Liver (tissue), 3 donors: ENCODE measurements at regions not wholly inside any gene's neighbourhood (a gene's known extent, or its start where the extent isn't known, plus 50 kb on each side); places are given as distances from the start of the nearest gene placed in this dataset.

Experiments used
- GABPA ChIP-seq, 2 donors: IDR thresholded peaks in 1 of 2; conservative IDR thresholded peaks in 1 of 2; 2 replicates each; pipeline ENCODE4 v1.6.1; 2016; ENCODE audit warnings: antibody characterized with exemption in 2 of 2, mild to moderate bottlenecking in 1 of 2, moderate library complexity in 1 of 2
- JUND ChIP-seq, 2 donors: IDR thresholded peaks; 2 replicates each; pipeline ENCODE4 v1.6.1; 2016; ENCODE audit warnings: antibody characterized with exemption in 2 of 2
- RAD21 ChIP-seq, 2 donors: IDR thresholded peaks; 2 replicates each; pipeline ENCODE4 v1.6.1; 2016; ENCODE audit warnings: antibody characterized with exemption in 2 of 2, mild to moderate bottlenecking in 2 of 2
- RXRA ChIP-seq, 2 donors: IDR thresholded peaks; 2 replicates each; pipeline ENCODE4 v1.6.1; 2017 to 2018; ENCODE audit warnings: antibody characterized with exemption in 2 of 2, mild to moderate bottlenecking in 1 of 2
- SP1 ChIP-seq: IDR thresholded peaks from 2 replicates; pipeline ENCODE4 v1.6.1; 2018; ENCODE audit warnings: antibody characterized with exemption, mild to moderate bottlenecking
- TAF1 ChIP-seq: conservative IDR thresholded peaks from 2 replicates; pipeline ENCODE4 v1.6.1; 2016; ENCODE audit warnings: antibody characterized with exemption, mild to moderate bottlenecking
- YY1 ChIP-seq: IDR thresholded peaks from 2 replicates; pipeline ENCODE4 v1.6.1; 2016; ENCODE audit warnings: antibody characterized with exemption, mild to moderate bottlenecking
- TF ChIP-seq, protein P1 (sequence below): fragments of 150-350 bp; IDR thresholded peaks from 2 replicates; pipeline ENCODE4 v1.5.1; 2017; ENCODE audit warnings: improper control_type of control experiment, low read depth, low read length; ENCODE audit not compliant: missing input control
- TF ChIP-seq, protein P2 (sequence below): IDR thresholded peaks from 2 replicates; pipeline ENCODE4 v1.6.1; 2016; ENCODE audit warnings: antibody characterized with exemption, mild to moderate bottlenecking
- TF ChIP-seq, protein P3 (sequence below): IDR thresholded peaks from 2 replicates; pipeline ENCODE4 v1.6.1; 2016; ENCODE audit warnings: antibody characterized with exemption
- TF ChIP-seq, protein P4 (sequence below): IDR thresholded peaks from 2 replicates; pipeline ENCODE4 v1.6.1; 2016; ENCODE audit warnings: antibody characterized with exemption
- donor health status: healthy.
- donor health status: healthy.

DNA sequence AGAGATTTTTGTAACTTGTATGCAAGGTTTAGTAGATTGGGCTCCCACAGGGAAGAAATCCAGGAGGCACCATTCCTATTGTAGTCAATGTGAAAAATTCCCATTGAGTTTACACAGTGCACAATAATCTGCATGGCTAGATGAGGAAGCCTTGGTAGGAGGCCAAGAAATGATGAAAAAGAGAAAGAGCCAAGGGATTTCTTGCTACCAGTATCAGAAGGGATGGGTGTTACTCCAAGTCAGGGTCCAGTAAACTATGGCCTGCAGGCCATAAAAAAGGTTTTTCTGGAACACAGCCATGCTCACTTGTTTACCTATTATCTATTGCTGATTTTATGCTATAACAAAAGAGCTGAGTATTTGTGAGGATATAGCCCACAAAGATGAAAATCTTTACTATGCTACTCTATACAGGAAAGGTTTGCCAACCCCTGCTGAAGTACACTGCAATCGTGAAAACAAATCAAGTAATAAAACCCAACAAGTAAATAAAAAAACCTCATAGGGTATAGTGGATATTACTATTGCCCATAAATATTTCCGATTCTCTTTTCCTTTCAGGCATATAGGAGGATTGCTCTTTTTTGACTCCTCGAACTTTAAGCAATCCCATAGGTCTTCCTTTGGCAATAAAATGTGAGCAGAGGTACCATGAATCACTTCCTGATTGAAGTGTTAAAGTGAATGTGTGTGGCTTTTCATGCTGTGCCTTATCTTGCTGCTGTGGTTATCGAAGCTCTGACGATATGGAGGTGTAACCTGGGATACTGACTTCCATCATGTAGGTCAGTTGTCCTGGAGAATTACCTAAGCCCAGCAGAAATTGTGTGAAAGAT, 256.3 kb upstream of the MAGI2 start:
- TF ChIP-seq RXRA (IDR thresholded peaks at IDR 0.05) (no peak), GABPA (IDR thresholded peaks at IDR 0.05 in 1 of 2, conservative IDR thresholded peaks at IDR 0.05 in 1 of 2) (no peak), YY1 (no peak), TAF1 (no peak), SP1 (no peak), JUND (IDR thresholded peaks at IDR 0.05) (no peak), RAD21 (IDR thresholded peaks at IDR 0.05) (no peak)
- TF ChIP-seq, protein P1, sequence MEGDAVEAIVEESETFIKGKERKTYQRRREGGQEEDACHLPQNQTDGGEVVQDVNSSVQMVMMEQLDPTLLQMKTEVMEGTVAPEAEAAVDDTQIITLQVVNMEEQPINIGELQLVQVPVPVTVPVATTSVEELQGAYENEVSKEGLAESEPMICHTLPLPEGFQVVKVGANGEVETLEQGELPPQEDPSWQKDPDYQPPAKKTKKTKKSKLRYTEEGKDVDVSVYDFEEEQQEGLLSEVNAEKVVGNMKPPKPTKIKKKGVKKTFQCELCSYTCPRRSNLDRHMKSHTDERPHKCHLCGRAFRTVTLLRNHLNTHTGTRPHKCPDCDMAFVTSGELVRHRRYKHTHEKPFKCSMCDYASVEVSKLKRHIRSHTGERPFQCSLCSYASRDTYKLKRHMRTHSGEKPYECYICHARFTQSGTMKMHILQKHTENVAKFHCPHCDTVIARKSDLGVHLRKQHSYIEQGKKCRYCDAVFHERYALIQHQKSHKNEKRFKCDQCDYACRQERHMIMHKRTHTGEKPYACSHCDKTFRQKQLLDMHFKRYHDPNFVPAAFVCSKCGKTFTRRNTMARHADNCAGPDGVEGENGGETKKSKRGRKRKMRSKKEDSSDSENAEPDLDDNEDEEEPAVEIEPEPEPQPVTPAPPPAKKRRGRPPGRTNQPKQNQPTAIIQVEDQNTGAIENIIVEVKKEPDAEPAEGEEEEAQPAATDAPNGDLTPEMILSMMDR, result no peak
- TF ChIP-seq, protein P2, sequence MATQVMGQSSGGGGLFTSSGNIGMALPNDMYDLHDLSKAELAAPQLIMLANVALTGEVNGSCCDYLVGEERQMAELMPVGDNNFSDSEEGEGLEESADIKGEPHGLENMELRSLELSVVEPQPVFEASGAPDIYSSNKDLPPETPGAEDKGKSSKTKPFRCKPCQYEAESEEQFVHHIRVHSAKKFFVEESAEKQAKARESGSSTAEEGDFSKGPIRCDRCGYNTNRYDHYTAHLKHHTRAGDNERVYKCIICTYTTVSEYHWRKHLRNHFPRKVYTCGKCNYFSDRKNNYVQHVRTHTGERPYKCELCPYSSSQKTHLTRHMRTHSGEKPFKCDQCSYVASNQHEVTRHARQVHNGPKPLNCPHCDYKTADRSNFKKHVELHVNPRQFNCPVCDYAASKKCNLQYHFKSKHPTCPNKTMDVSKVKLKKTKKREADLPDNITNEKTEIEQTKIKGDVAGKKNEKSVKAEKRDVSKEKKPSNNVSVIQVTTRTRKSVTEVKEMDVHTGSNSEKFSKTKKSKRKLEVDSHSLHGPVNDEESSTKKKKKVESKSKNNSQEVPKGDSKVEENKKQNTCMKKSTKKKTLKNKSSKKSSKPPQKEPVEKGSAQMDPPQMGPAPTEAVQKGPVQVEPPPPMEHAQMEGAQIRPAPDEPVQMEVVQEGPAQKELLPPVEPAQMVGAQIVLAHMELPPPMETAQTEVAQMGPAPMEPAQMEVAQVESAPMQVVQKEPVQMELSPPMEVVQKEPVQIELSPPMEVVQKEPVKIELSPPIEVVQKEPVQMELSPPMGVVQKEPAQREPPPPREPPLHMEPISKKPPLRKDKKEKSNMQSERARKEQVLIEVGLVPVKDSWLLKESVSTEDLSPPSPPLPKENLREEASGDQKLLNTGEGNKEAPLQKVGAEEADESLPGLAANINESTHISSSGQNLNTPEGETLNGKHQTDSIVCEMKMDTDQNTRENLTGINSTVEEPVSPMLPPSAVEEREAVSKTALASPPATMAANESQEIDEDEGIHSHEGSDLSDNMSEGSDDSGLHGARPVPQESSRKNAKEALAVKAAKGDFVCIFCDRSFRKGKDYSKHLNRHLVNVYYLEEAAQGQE, result no peak
- TF ChIP-seq, protein P3, sequence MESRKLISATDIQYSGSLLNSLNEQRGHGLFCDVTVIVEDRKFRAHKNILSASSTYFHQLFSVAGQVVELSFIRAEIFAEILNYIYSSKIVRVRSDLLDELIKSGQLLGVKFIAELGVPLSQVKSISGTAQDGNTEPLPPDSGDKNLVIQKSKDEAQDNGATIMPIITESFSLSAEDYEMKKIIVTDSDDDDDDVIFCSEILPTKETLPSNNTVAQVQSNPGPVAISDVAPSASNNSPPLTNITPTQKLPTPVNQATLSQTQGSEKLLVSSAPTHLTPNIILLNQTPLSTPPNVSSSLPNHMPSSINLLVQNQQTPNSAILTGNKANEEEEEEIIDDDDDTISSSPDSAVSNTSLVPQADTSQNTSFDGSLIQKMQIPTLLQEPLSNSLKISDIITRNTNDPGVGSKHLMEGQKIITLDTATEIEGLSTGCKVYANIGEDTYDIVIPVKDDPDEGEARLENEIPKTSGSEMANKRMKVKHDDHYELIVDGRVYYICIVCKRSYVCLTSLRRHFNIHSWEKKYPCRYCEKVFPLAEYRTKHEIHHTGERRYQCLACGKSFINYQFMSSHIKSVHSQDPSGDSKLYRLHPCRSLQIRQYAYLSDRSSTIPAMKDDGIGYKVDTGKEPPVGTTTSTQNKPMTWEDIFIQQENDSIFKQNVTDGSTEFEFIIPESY, result no peak
- TF ChIP-seq, protein P4, sequence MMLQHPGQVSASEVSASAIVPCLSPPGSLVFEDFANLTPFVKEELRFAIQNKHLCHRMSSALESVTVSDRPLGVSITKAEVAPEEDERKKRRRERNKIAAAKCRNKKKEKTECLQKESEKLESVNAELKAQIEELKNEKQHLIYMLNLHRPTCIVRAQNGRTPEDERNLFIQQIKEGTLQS, result no peak
